Activated CD4-positive, alpha-beta memory T cell treated with anti-CD3 and anti-CD28 coated beads, Interleukin-2, amount 10 ng/mL, durations not matched to agents 7 days and 5 days (primary cell): ENCODE measurements at regions not wholly inside any gene's neighbourhood (a gene's known extent, or its start where the extent isn't known, plus 50 kb on each side); places are given as distances from the start of the nearest gene placed in this dataset.

ENCODE experiments used
- CTCF ChIA-PET: fragments of 350-600 bp; sonication (Branson Sonifier 250); formaldehyde crosslinking; loops from one replicate; lab custom pipeline; 2021; ENCODE audit warnings: antibody characterized with exemption, inconsistent platforms; lab: Charles Lee
- POLR2A ChIA-PET: fragments of 350-600 bp; sonication (Branson Sonifier 250); formaldehyde crosslinking; loops from one replicate; lab custom pipeline; 2021; ENCODE audit warnings: antibody characterized with exemption; lab: Charles Lee
- DNase-seq: peaks from one replicate; pipeline ENCODE4 v3.0.0-alpha.2; 2020
- H3K27ac Mint-ChIP-seq: one replicate; pipeline ENCODE4 v1.8.0; 2021; ENCODE audit warnings: mild to moderate bottlenecking, mixed read lengths
- H3K27me3 Mint-ChIP-seq: one replicate; pipeline ENCODE4 v1.8.0; 2021; ENCODE audit warnings: mixed read lengths
- H3K36me3 Mint-ChIP-seq: one replicate; pipeline ENCODE4 v1.8.0; 2021; ENCODE audit warnings: low read depth, mixed read lengths
- H3K4me1 Mint-ChIP-seq: one replicate; pipeline ENCODE4 v1.8.0; 2021; ENCODE audit warnings: mixed read lengths
- H3K4me3 Mint-ChIP-seq: one replicate; pipeline ENCODE4 v1.8.0; 2021; ENCODE audit warnings: mild to moderate bottlenecking, mixed read lengths
- H3K9me3 Mint-ChIP-seq: one replicate; pipeline ENCODE4 v1.8.0; 2021; ENCODE audit warnings: mixed read lengths

DNA sequence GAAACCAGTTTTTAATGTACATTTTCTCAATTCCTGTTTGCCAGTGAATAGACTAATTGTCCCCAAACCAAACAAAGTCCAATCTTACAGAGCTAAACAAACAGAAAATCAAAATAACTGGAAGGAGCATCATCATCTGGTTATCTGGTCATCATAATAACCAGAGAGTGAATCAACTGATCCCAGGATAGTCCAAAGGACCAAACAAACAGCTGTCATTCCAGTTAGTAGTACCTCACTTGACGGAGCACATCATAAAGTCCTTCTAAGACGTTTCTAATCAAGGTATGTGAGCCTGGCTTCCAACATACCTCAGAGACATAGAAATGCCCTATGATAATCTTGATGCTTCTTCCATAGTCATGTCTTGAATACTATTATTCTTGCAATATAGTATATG is 240.5 kb downstream of the LTN1 start:
- no peaks in the 10 kb centered on the region for H3K9me3 Mint-ChIP-seq
- no peak overlapping the region for H3K27ac Mint-ChIP-seq
- ChIA-PET POLR2A (no interaction called here), CTCF (no interaction called here)
- H3K27me3 Mint-ChIP-seq: no peaks in the 10 kb centered on the region
- no peak overlapping the region for H3K4me3 Mint-ChIP-seq
- H3K36me3 Mint-ChIP-seq: peaks cover 2% of the 10 kb centered on the region
- no peaks in the 10 kb centered on the region for H3K4me1 Mint-ChIP-seq
- no peak for DNase-seq

DNA sequence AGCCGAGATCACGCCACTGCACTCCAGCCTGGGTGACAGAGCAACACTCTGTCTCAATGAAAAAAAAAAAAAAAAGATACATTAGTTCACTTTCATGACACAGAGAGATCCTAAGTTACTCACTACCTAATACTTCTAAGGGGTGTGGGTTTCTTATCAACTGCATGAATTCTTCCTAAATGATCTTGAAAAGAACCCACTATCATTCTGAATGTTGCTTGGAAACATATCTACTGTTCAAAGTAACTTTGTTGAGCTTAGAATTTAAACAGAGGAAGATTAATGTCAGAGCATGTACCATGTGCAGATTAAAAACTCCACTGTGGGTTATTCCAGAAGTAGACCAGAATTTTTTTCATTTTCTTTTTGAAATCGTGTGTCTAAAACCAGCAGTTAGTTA is 241.5 kb downstream of the LTN1 start:
- no peaks in the 10 kb centered on the region for H3K4me1 Mint-ChIP-seq
- POLR2A ChIA-PET: no interaction called here
- peaks cover 2% of the 10 kb centered on the region for H3K36me3 Mint-ChIP-seq
- no peak for DNase-seq
- H3K27ac Mint-ChIP-seq: no peak overlapping the region
- H3K9me3 Mint-ChIP-seq: no peaks in the 10 kb centered on the region
- H3K27me3 Mint-ChIP-seq: no peaks in the 10 kb centered on the region
- CTCF ChIA-PET: interaction anchor here (0.7 kb wide), 1 partner anchor 192 kb away, joined by 3 read pairs; no protein-coding TSS in a partner anchor
- no peak overlapping the region for H3K4me3 Mint-ChIP-seq

DNA sequence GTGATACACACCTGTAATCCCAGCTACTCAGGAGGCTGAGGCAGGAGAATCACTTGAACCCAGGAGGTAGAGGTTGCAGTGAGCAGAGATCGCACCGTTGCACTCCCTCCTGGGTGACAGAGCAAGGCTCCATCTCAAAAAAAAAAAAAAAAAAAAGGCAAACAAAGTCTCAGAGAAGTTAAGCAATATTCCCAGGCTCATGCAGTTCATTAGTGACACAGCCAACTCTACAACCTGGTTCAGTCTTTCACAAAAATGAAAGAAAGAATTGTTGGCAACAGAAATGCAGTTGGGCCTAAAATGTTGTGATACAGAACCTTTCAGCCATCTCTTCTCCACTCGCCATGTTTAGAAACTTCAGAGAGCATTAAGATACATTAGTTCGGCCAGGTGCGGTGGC is 242.1 kb downstream of the LTN1 start:
- CTCF ChIA-PET: interaction anchor here (0.7 kb wide), 2 partner anchors 189 to 204 kb away, joined by 3 to 4 read pairs; no protein-coding TSS in a partner anchor
- POLR2A ChIA-PET: no interaction called here
- peaks cover 2% of the 10 kb centered on the region for H3K36me3 Mint-ChIP-seq

GRCh38 chr21:28749536-28749935 is 243.1 kb downstream of the LTN1 start:
- Mint-ChIP-seq H3K27me3 (no peaks in the 10 kb centered on the region), H3K9me3 (no peaks in the 10 kb centered on the region), H3K4me1 (no peaks in the 10 kb centered on the region), H3K27ac (no peak overlapping the region), H3K36me3 (peaks cover 2% of the 10 kb centered on the region), H3K4me3 (no peak overlapping the region)
- no peak for DNase-seq
- CTCF ChIA-PET: no interaction called here
- POLR2A ChIA-PET: no interaction called here

More for the DNA sequence above, 242.1 kb downstream of the LTN1 start:
- H3K9me3 Mint-ChIP-seq: no peaks in the 10 kb centered on the region
- H3K4me3 Mint-ChIP-seq: no peak overlapping the region
- H3K27me3 Mint-ChIP-seq: no peaks in the 10 kb centered on the region
- DNase-seq: no peak
- H3K27ac Mint-ChIP-seq: no peak overlapping the region
- H3K4me1 Mint-ChIP-seq: no peaks in the 10 kb centered on the region

DNA sequence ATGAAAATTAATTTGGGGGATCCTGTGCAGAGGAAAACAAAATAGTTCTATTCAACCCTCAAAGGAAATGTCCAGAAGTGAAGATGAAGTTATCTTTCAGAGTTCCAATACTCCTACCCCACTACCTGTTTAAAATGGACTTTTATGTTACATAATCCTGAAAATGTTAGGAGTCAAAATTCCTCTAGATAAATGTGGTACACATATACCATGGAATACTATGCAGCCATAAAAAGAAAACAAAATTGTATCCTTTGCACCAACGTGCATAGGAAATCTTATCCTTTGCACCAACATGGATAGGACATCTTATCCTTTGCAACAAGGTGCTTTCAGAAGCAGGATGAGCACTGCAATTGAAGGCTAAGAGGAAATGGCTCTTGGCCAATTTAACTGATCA is 245.2 kb downstream of the LTN1 start:
- DNase-seq: no peak
- H3K27ac Mint-ChIP-seq: no peak overlapping the region
- H3K4me3 Mint-ChIP-seq: no peak overlapping the region
- peaks cover 2% of the 10 kb centered on the region for H3K36me3 Mint-ChIP-seq
- H3K9me3 Mint-ChIP-seq: no peaks in the 10 kb centered on the region
- H3K27me3 Mint-ChIP-seq: no peaks in the 10 kb centered on the region
- no peaks in the 10 kb centered on the region for H3K4me1 Mint-ChIP-seq
- ChIA-PET POLR2A (no interaction called here), CTCF (interaction anchor here (1.1 kb wide), 1 partner anchor 11 kb away, joined by 3 read pairs; no protein-coding TSS in a partner anchor)

DNA sequence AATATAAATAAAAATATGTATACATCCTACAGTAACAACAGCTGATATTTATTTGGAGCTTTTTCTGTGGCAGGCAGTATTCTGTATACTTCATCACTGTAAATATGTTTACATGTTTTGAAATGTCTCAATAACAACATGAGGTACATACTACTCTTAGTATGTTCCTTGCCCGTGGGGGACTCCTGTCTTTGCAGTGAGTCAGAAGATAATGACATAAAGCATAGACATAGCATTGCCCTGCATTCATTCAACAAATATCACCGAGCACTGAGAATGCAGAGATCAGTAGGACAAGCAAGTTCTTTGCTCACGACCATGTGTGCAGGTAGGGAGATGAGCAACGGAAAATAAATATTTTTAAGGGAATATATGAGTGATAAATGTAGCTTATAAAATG is 246.5 kb downstream of the LTN1 start:
- Mint-ChIP-seq H3K27ac (no peak overlapping the region), H3K9me3 (no peaks in the 10 kb centered on the region), H3K36me3 (peaks cover under 1% of the 10 kb centered on the region), H3K4me3 (no peak overlapping the region), H3K4me1 (no peaks in the 10 kb centered on the region), H3K27me3 (no peaks in the 10 kb centered on the region)
- CTCF ChIA-PET: interaction anchor here (0.7 to 3.9 kb wide), 44 partner anchors 9 to 1893 kb away, joined by 3 to 115 read pairs (median 4); a partner anchor contains a TSS
- POLR2A ChIA-PET: interaction anchor here (1.0 to 1.4 kb wide), 3 partner anchors 11 to 220 kb away, joined by 3 to 5 read pairs (median 3); a partner anchor contains a TSS
- DNase-seq: no peak

- ChIA-PET POLR2A (interaction anchor here (1.0 to 1.4 kb wide), 4 partner anchors 10 to 244 kb away, joined by 3 to 5 read pairs (median 3); a partner anchor contains a TSS), CTCF (interaction anchor here (0.7 to 3.9 kb wide), 59 partner anchors 9 to 1929 kb away, joined by 3 to 115 read pairs (median 4); a partner anchor contains a TSS)
- Mint-ChIP-seq H3K9me3 (no peaks in the 10 kb centered on the region), H3K36me3 (no peaks in the 10 kb centered on the region), H3K27ac (no peak overlapping the region), H3K4me3 (no peak overlapping the region), H3K27me3 (no peaks in the 10 kb centered on the region), H3K4me1 (no peaks in the 10 kb centered on the region)
- DNase-seq: peak; percentile 70
Measured at GRCh38 chr21:28745131-28746016, 247.3 kb downstream of the LTN1 start.

GRCh38 chr21:28743723-28744122 is 249.0 kb downstream of the LTN1 start:
- POLR2A ChIA-PET: no interaction called here
- H3K9me3 Mint-ChIP-seq: no peaks in the 10 kb centered on the region

DNA sequence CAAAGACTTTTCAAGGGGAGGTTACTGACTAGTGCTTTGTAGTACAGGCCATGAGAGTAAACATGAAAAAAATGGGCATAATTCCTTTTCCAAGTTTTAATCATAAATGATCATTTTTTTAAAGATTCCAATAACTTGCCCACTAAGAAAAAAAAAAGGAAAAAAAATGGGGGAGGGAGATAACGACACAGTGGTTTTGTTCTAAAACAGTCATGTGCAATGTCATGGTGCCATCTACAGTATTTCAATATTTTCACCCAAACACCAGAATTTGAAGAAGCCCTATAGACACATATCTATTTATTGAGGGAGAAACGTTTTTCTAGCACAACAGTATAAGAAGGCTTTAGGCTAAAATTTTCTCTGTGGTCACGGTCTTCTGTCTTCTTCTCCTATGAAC is 250.2 kb downstream of the LTN1 start:
- no peaks in the 10 kb centered on the region for H3K27me3 Mint-ChIP-seq
- H3K27ac Mint-ChIP-seq: no peak overlapping the region
- CTCF ChIA-PET: interaction anchor here (0.7 to 2.8 kb wide), 3 partner anchors 171 to 467 kb away, joined by 3 to 12 read pairs (median 3); no protein-coding TSS in a partner anchor
- POLR2A ChIA-PET: no interaction called here
- no peak for DNase-seq
- no peaks in the 10 kb centered on the region for H3K36me3 Mint-ChIP-seq
- peaks cover 9% of the 10 kb centered on the region for H3K4me1 Mint-ChIP-seq
- no peak overlapping the region for H3K4me3 Mint-ChIP-seq
- no peaks in the 10 kb centered on the region for H3K9me3 Mint-ChIP-seq

More at GRCh38 chr21:28743723-28744122, 249.0 kb downstream of the LTN1 start:
- Mint-ChIP-seq H3K27ac (no peak overlapping the region), H3K36me3 (no peaks in the 10 kb centered on the region), H3K4me1 (peaks cover 7% of the 10 kb centered on the region), H3K4me3 (no peak overlapping the region), H3K27me3 (no peaks in the 10 kb centered on the region)
- no peak for DNase-seq
- CTCF ChIA-PET: interaction anchor here (2.3 to 3.9 kb wide), 2 partner anchors 57 to 228 kb away, joined by 7 to 115 read pairs; no protein-coding TSS in a partner anchor

DNA sequence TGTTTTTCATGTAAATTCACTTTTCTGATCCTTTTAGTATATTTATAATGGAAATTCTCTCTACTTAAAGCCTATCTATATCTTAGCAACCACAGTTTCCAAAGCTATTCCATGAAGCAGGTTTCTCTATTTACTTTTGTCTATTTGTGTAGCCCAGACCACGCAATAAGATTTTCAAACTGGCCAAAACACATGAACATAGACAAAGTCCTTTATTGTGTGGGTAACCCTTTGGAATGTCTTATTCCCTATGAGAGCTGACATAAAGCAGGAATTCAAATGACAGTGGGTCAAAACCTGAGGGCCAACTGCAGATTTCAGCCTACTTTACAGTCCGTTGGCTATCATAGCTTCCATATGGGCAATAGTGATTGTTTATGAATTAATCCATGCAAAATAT is 252.6 kb downstream of the LTN1 start:
- no peak for DNase-seq
- peaks cover 9% of the 10 kb centered on the region for H3K4me1 Mint-ChIP-seq
- H3K9me3 Mint-ChIP-seq: no peaks in the 10 kb centered on the region
- H3K27me3 Mint-ChIP-seq: no peaks in the 10 kb centered on the region
- no peak overlapping the region for H3K4me3 Mint-ChIP-seq
- H3K27ac Mint-ChIP-seq: no peak overlapping the region
- ChIA-PET CTCF (interaction anchor here (0.6 to 2.8 kb wide), 2 partner anchors 223 to 235 kb away, joined by 3 to 12 read pairs; no protein-coding TSS in a partner anchor), POLR2A (no interaction called here)
- H3K36me3 Mint-ChIP-seq: no peaks in the 10 kb centered on the region

GRCh38 chr21:28738882-28739281 is 253.8 kb downstream of the LTN1 start:
- DNase-seq: no peak
- Mint-ChIP-seq H3K27ac (no peak overlapping the region), H3K9me3 (no peaks in the 10 kb centered on the region), H3K36me3 (no peaks in the 10 kb centered on the region), H3K4me1 (peaks cover 9% of the 10 kb centered on the region), H3K4me3 (no peak overlapping the region), H3K27me3 (no peaks in the 10 kb centered on the region)
- ChIA-PET POLR2A (no interaction called here), CTCF (no interaction called here)

DNA sequence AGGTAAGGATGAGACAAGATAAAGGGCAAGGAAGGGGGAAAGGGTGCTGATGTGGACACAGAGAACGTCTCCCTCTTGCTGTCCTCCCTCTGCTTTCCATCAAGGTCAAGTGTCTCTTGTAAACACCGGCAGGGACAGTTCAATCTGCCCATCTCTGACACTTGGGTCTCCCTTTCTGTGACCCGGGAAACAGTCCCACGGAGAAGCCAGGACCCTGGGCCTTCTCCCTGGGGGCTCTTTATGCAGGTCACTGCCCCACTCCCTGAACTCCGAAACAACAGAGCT is 254.3 kb downstream of the LTN1 start:
- Mint-ChIP-seq H3K4me3 (no peak overlapping the region), H3K27ac (no peak overlapping the region), H3K27me3 (no peaks in the 10 kb centered on the region), H3K36me3 (no peaks in the 10 kb centered on the region), H3K4me1 (peaks cover 9% of the 10 kb centered on the region), H3K9me3 (no peaks in the 10 kb centered on the region)
- no peak for DNase-seq
- ChIA-PET CTCF (interaction anchor here (4.5 kb wide), 1 partner anchor 7 kb away, joined by 26 read pairs; no protein-coding TSS in a partner anchor), POLR2A (no interaction called here)

- DNase-seq: no peak
- H3K36me3 Mint-ChIP-seq: no peaks in the 10 kb centered on the region
- POLR2A ChIA-PET: no interaction called here
- H3K4me1 Mint-ChIP-seq: peaks cover 9% of the 10 kb centered on the region
- H3K4me3 Mint-ChIP-seq: no peak overlapping the region
- no peak overlapping the region for H3K27ac Mint-ChIP-seq
- CTCF ChIA-PET: interaction anchor here (1.0 to 4.5 kb wide), 3 partner anchors 8 to 15 kb away, joined by 3 to 26 read pairs (median 4); no protein-coding TSS in a partner anchor
- no peaks in the 10 kb centered on the region for H3K27me3 Mint-ChIP-seq
- no peaks in the 10 kb centered on the region for H3K9me3 Mint-ChIP-seq
Measured at GRCh38 chr21:28737674-28738419, 254.8 kb downstream of the LTN1 start.
